Endothelial cell of umbilical vein (primary cell): ENCODE measurements at regions not wholly inside any gene's neighbourhood (a gene's known extent, or its start where the extent isn't known, plus 50 kb on each side); places are given as distances from the start of the nearest gene placed in this dataset.

Source experiments
- EZH2 ChIP-seq: IDR thresholded peaks from 2 replicates; pipeline ENCODE4 v1.6.1; 2012; ENCODE audit warnings: borderline replicate concordance, low read depth, mild to moderate bottlenecking, moderate library complexity, low read length, inconsistent platforms; ENCODE audit not compliant: severe bottlenecking
- FOS ChIP-seq: IDR thresholded peaks from 2 replicates; pipeline ENCODE4 v1.6.1; 2011; ENCODE audit warnings: mild to moderate bottlenecking, low read length, moderate library complexity, borderline replicate concordance; ENCODE audit not compliant: insufficient read depth
- GATA2 ChIP-seq: IDR thresholded peaks from 2 replicates; pipeline ENCODE4 v1.7.0; 2011; ENCODE audit warnings: low read depth, mild to moderate bottlenecking, moderate library complexity, mixed read lengths, low read length; ENCODE audit not compliant: insufficient read length, insufficient read depth
- JUN ChIP-seq: IDR thresholded peaks from 2 replicates; pipeline ENCODE4 v1.6.1; 2011; ENCODE audit warnings: borderline replicate concordance, low read depth; ENCODE audit not compliant: insufficient read length, insufficient read depth
- POLR2AphosphoS5 ChIP-seq: IDR thresholded peaks from 2 replicates; pipeline ENCODE4 v1.6.1; 2012; ENCODE audit warnings: low read depth, mild to moderate bottlenecking, control low read depth, low read length, moderate library complexity; ENCODE audit not compliant: insufficient read depth
- TF ChIP-seq, protein P1 (sequence below), 2 donors: IDR thresholded peaks; 1 replicate in 1 of 2; 2 replicates in 1 of 2; pipeline ENCODE4 v1.5.1; 2011; ENCODE audit warnings: low read length in 2 of 2, mild to moderate bottlenecking in 2 of 2, moderate library complexity in 2 of 2, control low read depth in 1 of 2, inconsistent platforms in 1 of 2, low read depth in 1 of 2; ENCODE audit not compliant: insufficient read depth in 1 of 2; ENCODE audit errors: extremely low read depth in 1 of 2
- TF ChIP-seq, protein P2 (sequence below): IDR thresholded peaks from 2 replicates; pipeline ENCODE4 v1.6.1; 2011; ENCODE audit not compliant: insufficient read depth, insufficient read length

DNA sequence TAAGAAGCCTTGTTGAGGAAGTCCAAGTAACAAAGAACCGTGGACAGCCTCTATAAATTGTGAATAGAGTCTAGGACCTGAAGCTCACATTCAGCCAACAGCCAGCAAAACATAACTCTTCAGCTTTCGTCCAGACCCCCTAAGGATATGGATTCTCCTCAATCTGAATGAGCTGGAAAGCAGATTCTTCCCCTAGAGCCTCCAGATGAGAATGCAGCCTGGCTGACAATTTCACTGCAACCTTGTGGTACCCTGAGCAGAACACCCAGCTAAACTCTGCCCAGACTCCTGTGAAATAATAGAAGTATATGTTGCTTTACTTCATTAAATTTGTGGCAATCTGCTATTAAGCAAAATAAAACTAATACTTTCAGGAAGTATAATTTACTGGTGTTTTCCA is 483.5 kb upstream of the SLC8A1 start:
- TF ChIP-seq, protein P1, sequence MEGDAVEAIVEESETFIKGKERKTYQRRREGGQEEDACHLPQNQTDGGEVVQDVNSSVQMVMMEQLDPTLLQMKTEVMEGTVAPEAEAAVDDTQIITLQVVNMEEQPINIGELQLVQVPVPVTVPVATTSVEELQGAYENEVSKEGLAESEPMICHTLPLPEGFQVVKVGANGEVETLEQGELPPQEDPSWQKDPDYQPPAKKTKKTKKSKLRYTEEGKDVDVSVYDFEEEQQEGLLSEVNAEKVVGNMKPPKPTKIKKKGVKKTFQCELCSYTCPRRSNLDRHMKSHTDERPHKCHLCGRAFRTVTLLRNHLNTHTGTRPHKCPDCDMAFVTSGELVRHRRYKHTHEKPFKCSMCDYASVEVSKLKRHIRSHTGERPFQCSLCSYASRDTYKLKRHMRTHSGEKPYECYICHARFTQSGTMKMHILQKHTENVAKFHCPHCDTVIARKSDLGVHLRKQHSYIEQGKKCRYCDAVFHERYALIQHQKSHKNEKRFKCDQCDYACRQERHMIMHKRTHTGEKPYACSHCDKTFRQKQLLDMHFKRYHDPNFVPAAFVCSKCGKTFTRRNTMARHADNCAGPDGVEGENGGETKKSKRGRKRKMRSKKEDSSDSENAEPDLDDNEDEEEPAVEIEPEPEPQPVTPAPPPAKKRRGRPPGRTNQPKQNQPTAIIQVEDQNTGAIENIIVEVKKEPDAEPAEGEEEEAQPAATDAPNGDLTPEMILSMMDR (IDR thresholded peaks at IDR 0.05; ENCODE audit: extremely low read depth in 1 of 2, insufficient read depth in 1 of 2, low read depth in 1 of 2, low read length in 2 of 2): no peak
- TF ChIP-seq EZH2 (no peak), GATA2 (no peak), JUN (no peak), FOS (no peak), POLR2AphosphoS5 (no peak)
- TF ChIP-seq, protein P2, sequence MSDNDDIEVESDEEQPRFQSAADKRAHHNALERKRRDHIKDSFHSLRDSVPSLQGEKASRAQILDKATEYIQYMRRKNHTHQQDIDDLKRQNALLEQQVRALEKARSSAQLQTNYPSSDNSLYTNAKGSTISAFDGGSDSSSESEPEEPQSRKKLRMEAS: no peak
